IMR-90 (cell line): ENCODE measurements at regions not wholly inside any gene's neighbourhood (a gene's known extent, or its start where the extent isn't known, plus 50 kb on each side); places are given as distances from the start of the nearest gene placed in this dataset.

ENCODE experiments used
- ATAC-seq: fragments of 200-7000 bp; cut with Tn5 transposase; 2 replicates; pipeline ENCODE4 v1.9.1; 2020; ENCODE audit warnings: low read depth, mild to moderate bottlenecking, moderate library complexity
- BruUV-seq: library from RNA; stranded (reverse); fragments of 400-500 nt; replicated peaks from 2 replicates; lab custom pipeline; 2021; lab: Mats Ljungman, UMichigan
- CTCF ChIA-PET: fragments of 300-600 bp; formaldehyde crosslinking; extraction: SDS; loops from one replicate; lab custom pipeline; 2021; ENCODE audit warnings: antibody characterized with exemption; lab: Yijun Ruan, JAX
- POLR2A ChIA-PET: fragments of 300-600 bp; sonication (Branson Sonifier 250); formaldehyde crosslinking; loops from one replicate; lab custom pipeline; 2022; ENCODE audit warnings: antibody characterized with exemption; ENCODE audit not compliant: unreplicated experiment; lab: Charles Lee
- DNase-seq: peaks from one replicate; pipeline ENCODE4 v3.0.0; 2013
- H2AFZ ChIP-seq: replicated peaks from 2 replicates; pipeline ENCODE3; 2013; ENCODE audit warnings: low read length, mild to moderate bottlenecking; ENCODE audit not compliant: poor library complexity
- H2AK5ac ChIP-seq: 2 replicates; pipeline ENCODE4 v1.6.1; 2013; ENCODE audit warnings: low read depth, low read length, inconsistent platforms
- H2AK9ac ChIP-seq: replicated peaks from 2 replicates; pipeline ENCODE3; 2013; ENCODE audit warnings: mild to moderate bottlenecking, low read depth, low read length, moderate library complexity; ENCODE audit not compliant: poor library complexity
- H2BK120ac ChIP-seq: 2 replicates; pipeline ENCODE4 v1.6.1; 2013; ENCODE audit warnings: low read depth, low read length, inconsistent platforms
- H2BK15ac ChIP-seq: 3 replicates; pipeline ENCODE4 v1.6.1; 2013; ENCODE audit warnings: low read depth, low read length, inconsistent platforms
- H2BK20ac ChIP-seq: 2 replicates; pipeline ENCODE4 v1.6.1; 2013; ENCODE audit warnings: low read depth, mild to moderate bottlenecking, inconsistent platforms, low read length, moderate library complexity
- H2BK5ac ChIP-seq: 2 replicates; pipeline ENCODE4 v1.6.1; 2013; ENCODE audit warnings: mild to moderate bottlenecking, low read depth, low read length, inconsistent platforms; ENCODE audit not compliant: poor library complexity, severe bottlenecking
- H3K14ac ChIP-seq: replicated peaks from 2 replicates; pipeline ENCODE4 v1.6.1; 2013; ENCODE audit warnings: low read depth, low read length, inconsistent platforms
- H3K18ac ChIP-seq: 2 replicates; pipeline ENCODE4 v1.6.1; 2013; ENCODE audit warnings: low read depth, low read length, control low read depth
- H3K23ac ChIP-seq: 2 replicates; pipeline ENCODE4 v1.6.1; 2013; ENCODE audit warnings: low read depth, low read length, inconsistent platforms
- H3K27ac ChIP-seq: 2 replicates; pipeline ENCODE4 v1.5.1; 2013; ENCODE audit warnings: mild to moderate bottlenecking, control low read depth, low read length; ENCODE audit not compliant: insufficient read depth
- H3K27me3 ChIP-seq: 2 replicates; pipeline ENCODE4 v1.6.1; 2013; ENCODE audit warnings: low read length; ENCODE audit not compliant: control insufficient read depth, insufficient read depth
- H3K36me3 ChIP-seq: 2 replicates; pipeline ENCODE4 v1.6.1; 2013; ENCODE audit warnings: low read length, mixed read lengths; ENCODE audit not compliant: control insufficient read depth, insufficient read depth
- H3K4ac ChIP-seq: 2 replicates; pipeline ENCODE4 v1.6.1; 2013; ENCODE audit warnings: low read depth, low read length, inconsistent platforms
- H3K4me1 ChIP-seq: 2 replicates; pipeline ENCODE4 v1.6.1; 2013; ENCODE audit warnings: low read length, mixed read lengths; ENCODE audit not compliant: control insufficient read depth, insufficient read depth
- H3K4me2 ChIP-seq: 2 replicates; pipeline ENCODE4 v1.6.1; 2013; ENCODE audit warnings: low read depth, mild to moderate bottlenecking, control low read depth, low read length, moderate library complexity
- H3K4me3 ChIP-seq: 2 replicates; pipeline ENCODE4 v1.5.1; 2013; ENCODE audit warnings: low read depth, mild to moderate bottlenecking, control low read depth, low read length, moderate library complexity; ENCODE audit not compliant: insufficient read depth
- H3K56ac ChIP-seq: 2 replicates; pipeline ENCODE4 v1.6.1; 2013; ENCODE audit warnings: low read length, inconsistent platforms; ENCODE audit not compliant: insufficient read depth; ENCODE audit errors: extremely low read depth
- H3K79me1 ChIP-seq, 2 experiments: 2 replicates each; pipeline ENCODE4 v1.6.1; 2013; ENCODE audit warnings: low read length in 2 of 2, inconsistent platforms in 1 of 2, low read depth in 1 of 2
- H3K9ac ChIP-seq: 2 replicates; pipeline ENCODE4 v1.6.1; 2013; ENCODE audit warnings: low read depth, low read length, control low read depth
- H3K9me1 ChIP-seq: 2 replicates; pipeline ENCODE4 v1.6.1; 2013; ENCODE audit warnings: low read length, inconsistent platforms; ENCODE audit not compliant: insufficient read depth
- H3K9me3 ChIP-seq: 2 replicates; pipeline ENCODE4 v1.6.1; 2013; ENCODE audit warnings: low read length; ENCODE audit not compliant: control insufficient read depth, insufficient read depth
- H4K20me1 ChIP-seq: 2 replicates; pipeline ENCODE4 v1.6.1; 2013; ENCODE audit warnings: low read length, inconsistent platforms; ENCODE audit not compliant: insufficient read depth
- H4K5ac ChIP-seq: 2 replicates; pipeline ENCODE4 v1.6.1; 2013; ENCODE audit warnings: mild to moderate bottlenecking, low read depth, low read length, control low read depth
- H4K8ac ChIP-seq, 2 experiments: 2 replicates each; pipeline ENCODE4 v1.6.1; 2013; ENCODE audit warnings: low read depth in 2 of 2, low read length in 2 of 2, control low read depth in 1 of 2, inconsistent platforms in 1 of 2
- H4K91ac ChIP-seq: 2 replicates; pipeline ENCODE4 v1.6.1; 2013; ENCODE audit warnings: low read depth, low read length, inconsistent platforms; ENCODE audit not compliant: insufficient read depth
- BHLHE40 ChIP-seq: fragments of 150-350 bp; IDR thresholded peaks from 2 replicates; pipeline ENCODE4 v1.6.1; 2016; ENCODE audit warnings: mild to moderate bottlenecking, low read depth, low read length
- CEBPB ChIP-seq: IDR thresholded peaks from 2 replicates; pipeline ENCODE4 v1.6.1; 2012; ENCODE audit warnings: low read depth, low read length, improper control_type of control experiment
- CHD1 ChIP-seq: IDR thresholded peaks from 2 replicates; pipeline ENCODE4 v1.6.1; 2012; ENCODE audit warnings: low read depth, low read length, improper control_type of control experiment
- FOS ChIP-seq: fragments of 150-350 bp; IDR thresholded peaks from 2 replicates; pipeline ENCODE4 v1.6.1; 2016; ENCODE audit warnings: low read depth, low read length
- MAFK ChIP-seq: IDR thresholded peaks from 2 replicates; pipeline ENCODE4 v1.6.1; 2012; ENCODE audit warnings: low read depth, low read length, improper control_type of control experiment
- MXI1 ChIP-seq: IDR thresholded peaks from 2 replicates; pipeline ENCODE4 v1.6.1; 2012; ENCODE audit warnings: low read depth, mild to moderate bottlenecking, low read length, moderate library complexity, borderline replicate concordance
- NFE2L2 ChIP-seq: fragments of 150-350 bp; IDR thresholded peaks from 2 replicates; pipeline ENCODE4 v1.6.1; 2016; ENCODE audit warnings: low read depth, mild to moderate bottlenecking, low read length
- POLR2A ChIP-seq: IDR thresholded peaks from 2 replicates; pipeline ENCODE4 v1.6.1; 2012; ENCODE audit warnings: mild to moderate bottlenecking, low read depth, low read length
- RAD21 ChIP-seq: IDR thresholded peaks from 2 replicates; pipeline ENCODE4 v1.6.1; 2012; ENCODE audit warnings: low read length, improper control_type of control experiment
- RCOR1 ChIP-seq: IDR thresholded peaks from 2 replicates; pipeline ENCODE4 v1.6.1; 2012; ENCODE audit warnings: mild to moderate bottlenecking, low read length, improper control_type of control experiment; ENCODE audit not compliant: insufficient replicate concordance
- RFX5 ChIP-seq: IDR thresholded peaks from 2 replicates; pipeline ENCODE4 v1.8.0; 2012; ENCODE audit warnings: low read depth, mild to moderate bottlenecking, low read length, moderate library complexity
- SMC3 ChIP-seq: fragments of 150-350 bp; IDR thresholded peaks from 2 replicates; pipeline ENCODE4 v1.6.1; 2016; ENCODE audit warnings: low read depth, mild to moderate bottlenecking, antibody characterized with exemption, low read length, moderate library complexity
- WGBS, 2 experiments: methylation state at CpG; one replicate each; pipeline versions ENCODE4 v1.1.5 to v1.1.7; 2013; ENCODE audit warnings: missing lambda C conversion rate in 2 of 2; ENCODE audit not compliant: insufficient read length in 1 of 2; ENCODE audit errors: extremely low coverage in 2 of 2; 5-methylcytosine and 5-hydroxymethylcytosine counted together
- dilution Hi-C: fragments of 300-500 bp; cut with HindIII; formaldehyde crosslinking; loops from one replicate; pipeline ENCODE4 v1.14.3; 2018; ENCODE audit warnings: low sequenced_read_pairs; ENCODE audit not compliant: unreplicated experiment
- in situ Hi-C: fragments of 300-500 bp; cut with MboI; formaldehyde crosslinking; loops from 3 replicates; pipeline ENCODE4 v1.14.3; 2019; ENCODE audit warnings: low sequenced_read_pairs, inconsistent platforms, mixed read lengths
- intact Hi-C: fragments of 100-400 bp; cut with micrococcal nuclease; formaldehyde crosslinking; loops from 2 replicates; pipeline ENCODE4 v1.10.0; 2022
- TF ChIP-seq, protein P1 (sequence below): fragments of 150-350 bp; IDR thresholded peaks from 2 replicates; pipeline ENCODE4 v1.6.1; 2016; ENCODE audit warnings: low read depth, mild to moderate bottlenecking, low read length, moderate library complexity, borderline replicate concordance
- TF ChIP-seq, protein P2 (sequence below): conservative IDR thresholded peaks from 2 replicates; pipeline ENCODE4 v1.5.1; 2012; ENCODE audit warnings: mild to moderate bottlenecking, low read depth, low read length, improper control_type of control experiment

DNA sequence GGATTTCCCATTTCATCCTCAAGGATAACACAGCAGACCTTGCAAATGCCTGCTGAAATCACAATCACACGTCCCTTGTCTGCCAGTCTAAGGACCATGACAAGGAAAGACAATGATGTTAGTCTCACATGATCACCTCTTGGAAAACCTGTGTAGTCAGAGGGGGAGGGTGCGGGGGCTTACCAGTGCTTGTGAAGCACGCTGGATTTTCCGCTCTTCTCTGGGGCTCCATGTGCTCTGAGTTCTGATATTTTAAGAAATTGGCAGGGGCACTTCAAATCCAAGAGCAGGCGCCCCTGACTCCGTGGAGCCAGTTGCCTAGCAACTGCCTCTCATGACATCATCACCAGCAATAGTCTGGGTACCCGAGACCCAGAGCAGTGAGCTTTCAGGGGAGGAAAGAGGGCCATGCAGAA lies 200.9 kb upstream of the C14orf180 start:
- dilution Hi-C loops = no loop called here
- Histone ChIP-seq H2AK5ac (no peak overlapping the region), H3K9me3 (peaks cover 29% of the 10 kb centered on the region), H4K91ac (no peak overlapping the region), H3K79me1 (no peaks in the 10 kb centered on the region), H3K4ac (no peak overlapping the region), H3K9me1 (no peaks in the 10 kb centered on the region), H2BK120ac (no peak overlapping the region), H3K36me3 (no peaks in the 10 kb centered on the region), H2AFZ (no peak overlapping the region), H3K4me2 (no peak overlapping the region), H2BK20ac (no peak overlapping the region), H4K20me1 (no peaks in the 10 kb centered on the region), H3K56ac (no peak overlapping the region), H3K23ac (no peak overlapping the region), H4K8ac (no peak overlapping the region), H3K27ac (no peak overlapping the region), H2AK9ac (no peak overlapping the region), H4K5ac (no peak overlapping the region), H3K4me3 (no peak overlapping the region), H2BK15ac (no peak overlapping the region), H3K27me3 (no peaks in the 10 kb centered on the region), H3K4me1 (no peaks in the 10 kb centered on the region), H3K18ac (no peak overlapping the region), H3K14ac (no peak overlapping the region), H2BK5ac (no peak overlapping the region), H3K9ac (no peak overlapping the region)
- TF ChIP-seq CEBPB (no peak), FOS (no peak), RCOR1 (no peak), NFE2L2 (no peak), MXI1 (no peak), MAFK (no peak), SMC3 (no peak), CHD1 (no peak), POLR2A (no peak), RAD21 (no peak), BHLHE40 (no peak), RFX5 (no peak)
- TF ChIP-seq, protein P1, sequence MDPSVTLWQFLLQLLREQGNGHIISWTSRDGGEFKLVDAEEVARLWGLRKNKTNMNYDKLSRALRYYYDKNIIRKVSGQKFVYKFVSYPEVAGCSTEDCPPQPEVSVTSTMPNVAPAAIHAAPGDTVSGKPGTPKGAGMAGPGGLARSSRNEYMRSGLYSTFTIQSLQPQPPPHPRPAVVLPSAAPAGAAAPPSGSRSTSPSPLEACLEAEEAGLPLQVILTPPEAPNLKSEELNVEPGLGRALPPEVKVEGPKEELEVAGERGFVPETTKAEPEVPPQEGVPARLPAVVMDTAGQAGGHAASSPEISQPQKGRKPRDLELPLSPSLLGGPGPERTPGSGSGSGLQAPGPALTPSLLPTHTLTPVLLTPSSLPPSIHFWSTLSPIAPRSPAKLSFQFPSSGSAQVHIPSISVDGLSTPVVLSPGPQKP = no peak
- TF ChIP-seq, protein P2, sequence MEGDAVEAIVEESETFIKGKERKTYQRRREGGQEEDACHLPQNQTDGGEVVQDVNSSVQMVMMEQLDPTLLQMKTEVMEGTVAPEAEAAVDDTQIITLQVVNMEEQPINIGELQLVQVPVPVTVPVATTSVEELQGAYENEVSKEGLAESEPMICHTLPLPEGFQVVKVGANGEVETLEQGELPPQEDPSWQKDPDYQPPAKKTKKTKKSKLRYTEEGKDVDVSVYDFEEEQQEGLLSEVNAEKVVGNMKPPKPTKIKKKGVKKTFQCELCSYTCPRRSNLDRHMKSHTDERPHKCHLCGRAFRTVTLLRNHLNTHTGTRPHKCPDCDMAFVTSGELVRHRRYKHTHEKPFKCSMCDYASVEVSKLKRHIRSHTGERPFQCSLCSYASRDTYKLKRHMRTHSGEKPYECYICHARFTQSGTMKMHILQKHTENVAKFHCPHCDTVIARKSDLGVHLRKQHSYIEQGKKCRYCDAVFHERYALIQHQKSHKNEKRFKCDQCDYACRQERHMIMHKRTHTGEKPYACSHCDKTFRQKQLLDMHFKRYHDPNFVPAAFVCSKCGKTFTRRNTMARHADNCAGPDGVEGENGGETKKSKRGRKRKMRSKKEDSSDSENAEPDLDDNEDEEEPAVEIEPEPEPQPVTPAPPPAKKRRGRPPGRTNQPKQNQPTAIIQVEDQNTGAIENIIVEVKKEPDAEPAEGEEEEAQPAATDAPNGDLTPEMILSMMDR = no peak
- no TSS peak for BruUV-seq
- no peak for DNase-seq
- intact Hi-C loops = no loop called here
- CTCF ChIA-PET = no interaction called here
- in situ Hi-C loops = no loop called here
- POLR2A ChIA-PET = no interaction called here
- WGBS, 2 experiments = no CpG with 5 or more reads among the region's 7 CpGs
- ATAC-seq = no peak
